GM19397 (cell line): ENCODE measurements at regions not wholly inside any gene's neighbourhood (a gene's known extent, or its start where the extent isn't known, plus 50 kb on each side); places are given as distances from the start of the nearest gene placed in this dataset.

Experiments
- ATAC-seq: cut with Tn5 transposase; IDR thresholded peaks from one replicate; pipeline ENCODE4 v1.9.1; 2021; ENCODE audit warnings: mild to moderate bottlenecking, moderate library complexity; ENCODE audit not compliant: unreplicated experiment

- ATAC-seq: no peak
Observed at GRCh38 chr6:133583907-133584427, 304.9 kb upstream of the TCF21 start.

GRCh38 chr6:133584823-133585222 lies 304.1 kb upstream of the TCF21 start:
- no peak for ATAC-seq

GRCh38 chr6:133585978-133586377 lies 302.9 kb upstream of the TCF21 start:
- ATAC-seq: no peak

GRCh38 chr6:133587546-133588160 lies 301.3 kb upstream of the TCF21 start:
- ATAC-seq: no peak

- ATAC-seq: no peak
Observed at GRCh38 chr6:133590196-133590595, 298.7 kb upstream of the TCF21 start.

- no peak for ATAC-seq
Observed at GRCh38 chr6:133590814-133591213, 298.1 kb upstream of the TCF21 start.

- ATAC-seq: no peak
Observed at GRCh38 chr6:133591275-133591674, 297.6 kb upstream of the TCF21 start.

- no peak for ATAC-seq
Observed at GRCh38 chr6:133594652-133595110, 294.2 kb upstream of the TCF21 start.

GRCh38 chr6:133595111-133595761 lies 293.7 kb upstream of the TCF21 start:
- no peak for ATAC-seq

- no peak for ATAC-seq
Observed at GRCh38 chr6:133606852-133607251, 282.1 kb upstream of the TCF21 start.

GRCh38 chr6:133608620-133609019 lies 280.3 kb upstream of the TCF21 start:
- ATAC-seq: no peak

GRCh38 chr6:133609415-133610226 lies 279.3 kb upstream of the TCF21 start:
- ATAC-seq: no peak

GRCh38 chr6:133610227-133610840 lies 278.6 kb upstream of the TCF21 start:
- no peak for ATAC-seq

- ATAC-seq: no peak
Observed at GRCh38 chr6:133610971-133611370, 277.9 kb upstream of the TCF21 start.

GRCh38 chr6:133612459-133612858 lies 276.5 kb upstream of the TCF21 start:
- ATAC-seq: no peak

- ATAC-seq: no peak
Observed at GRCh38 chr6:133613211-133613610, 275.7 kb upstream of the TCF21 start.

GRCh38 chr6:133621751-133622150 lies 267.2 kb upstream of the TCF21 start:
- ATAC-seq: no peak

GRCh38 chr6:133623065-133623464 lies 265.8 kb upstream of the TCF21 start:
- no peak for ATAC-seq

- no peak for ATAC-seq
Observed at GRCh38 chr6:133623621-133624020, 265.3 kb upstream of the TCF21 start.

- ATAC-seq: no peak
Observed at GRCh38 chr6:133626096-133626666, 262.7 kb upstream of the TCF21 start.

- ATAC-seq: no peak
Observed at GRCh38 chr6:133629970-133630369, 258.9 kb upstream of the TCF21 start.
